ENCODE measurements at regions not wholly inside any gene's neighbourhood (a gene's known extent, or its start where the extent isn't known, plus 50 kb on each side); places are given as distances from the start of the nearest gene placed in this dataset.

DNA sequence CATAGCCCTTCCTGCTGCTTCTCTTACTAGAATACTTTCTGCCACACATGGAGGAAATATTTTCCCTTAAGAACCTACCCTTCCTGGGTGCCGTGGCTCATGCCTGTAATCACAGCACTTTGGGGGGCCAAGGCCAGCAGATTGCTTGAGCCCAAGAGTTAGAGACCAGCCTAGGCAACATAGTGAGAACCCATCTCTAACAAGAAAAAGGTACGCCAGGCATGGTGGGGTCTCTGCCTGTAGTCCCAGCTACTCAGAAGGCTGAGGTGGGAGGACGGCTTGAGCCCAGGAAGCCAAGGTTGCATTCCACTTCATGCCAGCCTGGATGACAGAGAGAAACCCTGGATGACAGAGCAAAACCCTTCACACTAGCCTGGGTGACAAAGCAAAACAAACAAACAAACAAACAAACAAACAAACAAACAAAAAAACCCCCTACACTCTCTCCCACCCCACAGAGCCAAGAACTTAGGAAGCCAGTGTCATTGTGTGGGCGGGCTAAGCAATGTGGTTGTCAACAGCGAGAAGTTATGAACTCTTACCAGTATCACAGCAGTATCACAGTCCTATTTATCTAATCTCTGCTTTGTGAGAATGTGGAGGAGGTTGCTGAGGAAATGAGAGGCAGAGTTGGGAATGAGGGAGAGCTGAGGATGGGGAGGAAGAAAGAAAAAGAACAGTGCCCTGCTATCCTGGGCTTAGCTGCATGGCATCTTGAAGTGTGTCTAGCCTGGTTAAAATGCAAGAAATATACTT lies 53.8 kb upstream of the CLEC14A start:
- Histone ChIP-seq H3K36me3 (ENCODE audit: control insufficient read depth in 1 of 2, insufficient read depth in 2 of 2, low read length in 2 of 2) (no peaks in the 10 kb centered on the region), H3K27ac (ENCODE audit: low read length) (no peak overlapping the region), H3K27me3 (ENCODE audit: low read depth, low read length) (no peaks in the 10 kb centered on the region)

More for the DNA sequence above, 53.8 kb upstream of the CLEC14A start:
- Histone ChIP-seq H3K4me1 (ENCODE audit: control insufficient read depth in 1 of 2, insufficient read depth in 2 of 2, low read length in 2 of 2) (no peaks in the 10 kb centered on the region), H3K4me3 (ENCODE audit: low read depth in 1 of 2, low read length in 2 of 2) (no peak overlapping the region), H3K9me3 (ENCODE audit: control insufficient read depth in 1 of 2, low read length in 2 of 2) (no peaks in the 10 kb centered on the region)
